COLO829 (cell line): ENCODE measurements at regions not wholly inside any gene's neighbourhood (a gene's known extent, or its start where the extent isn't known, plus 50 kb on each side); places are given as distances from the start of the nearest gene placed in this dataset.

Experiments used
- DNase-seq: peaks from one replicate; pipeline ENCODE4 v3.0.0; 2012; ENCODE audit warnings: low spot score

- no peak for DNase-seq
Observed at GRCh38 chr5:7955476-7955875, 86.5 kb downstream of the MTRR start.

DNA sequence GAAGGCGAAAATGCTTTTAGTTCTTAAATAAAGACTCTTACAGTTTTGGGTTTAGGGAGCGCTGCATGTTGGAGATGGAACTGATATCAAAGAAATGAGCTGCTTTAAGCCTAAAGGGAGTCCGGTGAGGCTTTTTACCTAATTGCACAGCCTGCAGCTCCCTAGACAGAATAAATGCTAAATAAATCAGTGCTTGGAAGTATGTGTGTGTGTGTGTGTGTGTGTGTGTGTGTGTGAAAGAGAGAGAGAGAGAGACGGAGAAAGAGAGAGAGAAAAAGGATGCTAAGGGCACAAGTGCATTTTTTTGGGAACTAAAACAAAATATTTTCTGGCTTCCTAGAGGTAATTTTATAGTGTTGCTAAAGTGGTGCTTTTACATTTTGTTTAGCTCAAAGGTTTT is 88.4 kb downstream of the MTRR start:
- DNase-seq: no peak

- no peak for DNase-seq
Observed at GRCh38 chr5:7960142-7960541, 91.2 kb downstream of the MTRR start.

- DNase-seq: no peak
Observed at GRCh38 chr5:7961540-7961939, 92.6 kb downstream of the MTRR start.

DNA sequence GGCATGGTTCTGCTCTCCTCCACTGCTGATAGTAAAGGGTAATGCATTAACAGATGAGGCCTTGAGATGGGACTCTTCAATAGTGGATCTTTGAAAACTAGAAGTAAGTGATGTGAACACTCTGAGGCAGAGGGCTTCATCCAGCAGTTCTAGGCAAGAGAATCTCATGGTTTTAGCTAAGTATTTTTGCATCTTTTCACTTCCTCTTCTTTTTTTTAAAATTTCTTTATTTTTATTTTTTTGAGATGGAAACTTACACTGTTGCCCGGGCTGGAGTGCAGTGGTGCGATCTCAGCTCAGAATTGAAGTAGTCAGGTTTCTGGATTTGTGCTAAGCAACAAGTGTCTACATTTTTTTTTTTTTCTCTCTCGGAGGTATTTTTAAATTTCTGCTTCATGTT is 101.9 kb downstream of the MTRR start:
- DNase-seq: no peak

- peak; percentile 76 for DNase-seq
Observed at GRCh38 chr5:7976411-7977190, 107.7 kb downstream of the MTRR start.

DNA sequence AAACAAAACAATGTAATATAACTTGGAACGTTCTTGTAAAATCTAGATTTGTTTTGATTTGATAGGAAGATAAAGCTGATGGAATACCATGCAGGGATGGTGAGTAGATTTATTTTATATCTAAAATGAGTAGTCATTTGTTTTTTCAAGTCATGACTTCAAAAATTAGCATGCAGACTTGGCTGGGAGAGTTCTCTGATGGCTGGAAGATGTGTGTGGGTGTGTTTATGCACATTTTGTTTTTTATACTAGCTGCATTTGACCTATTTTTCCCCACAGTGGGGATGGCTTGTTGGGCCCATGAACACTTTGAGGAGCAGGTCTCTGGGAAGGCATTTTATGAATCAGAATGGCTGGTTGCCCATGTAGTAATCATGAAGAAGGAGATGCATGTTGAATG is 109.2 kb downstream of the MTRR start:
- no peak for DNase-seq

DNA sequence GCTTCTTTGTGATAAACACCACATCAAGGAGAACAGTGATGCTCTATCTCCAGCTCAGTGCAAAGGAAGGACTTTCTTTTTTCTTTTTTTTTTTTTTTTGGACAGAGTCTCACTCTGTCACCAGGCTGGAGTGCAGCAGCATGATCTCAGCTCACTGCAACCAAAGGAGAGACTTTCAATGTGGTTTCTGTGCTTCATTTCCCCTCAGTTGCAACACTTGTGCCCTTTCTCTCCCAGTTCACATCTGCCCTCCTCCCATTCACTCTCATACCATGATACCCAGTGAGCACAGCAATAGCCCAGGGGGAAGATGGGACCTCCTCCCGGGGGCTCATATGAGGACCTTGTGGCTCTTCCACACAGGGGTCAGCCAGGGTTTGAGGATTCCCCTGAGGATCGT is 110.0 kb downstream of the MTRR start:
- no peak for DNase-seq

DNA sequence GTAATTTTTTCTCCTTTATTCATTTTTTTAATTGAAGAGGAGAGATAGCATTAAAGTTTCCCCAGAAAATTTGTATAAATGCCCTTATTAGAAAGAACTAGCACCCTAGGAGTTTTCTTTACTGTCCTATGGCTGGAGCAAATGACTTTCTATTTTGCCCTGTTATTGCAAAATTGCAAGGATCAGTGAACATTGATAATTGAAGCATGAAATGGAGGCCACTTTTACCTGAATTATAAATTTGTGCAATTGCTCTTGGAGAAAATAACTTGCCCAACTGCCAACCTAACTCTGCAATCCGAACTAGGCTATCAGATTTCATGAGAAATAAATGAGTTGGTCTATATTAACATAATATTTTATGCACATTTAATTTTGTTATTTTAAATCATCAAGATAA is 111.9 kb downstream of the MTRR start:
- DNase-seq: no peak

DNA sequence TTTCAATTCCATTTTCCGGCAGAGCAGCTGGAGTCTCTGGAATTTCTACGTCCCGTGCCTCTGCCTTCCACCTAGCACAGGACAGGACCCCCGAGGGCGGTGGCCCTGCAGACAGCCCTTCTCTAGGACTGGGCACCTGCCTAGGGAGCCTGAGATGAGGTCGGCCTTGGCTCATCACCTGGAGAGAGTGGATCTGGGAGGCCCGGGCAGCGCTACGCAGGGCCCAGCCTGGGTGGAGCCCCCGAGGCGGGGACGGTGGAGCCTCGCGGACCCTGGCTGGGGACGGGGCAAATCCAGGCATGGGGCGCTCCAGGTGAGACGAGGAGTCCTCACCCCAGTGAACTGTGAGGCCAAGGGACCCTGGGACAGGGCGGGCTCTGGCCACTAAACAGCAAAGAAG is 114.5 kb downstream of the MTRR start:
- no peak for DNase-seq

- no peak for DNase-seq
Observed at GRCh38 chr5:7991125-7991821, 122.3 kb downstream of the MTRR start.

- no peak for DNase-seq
Observed at GRCh38 chr5:7995688-7996294, 126.8 kb downstream of the MTRR start.

GRCh38 chr5:8005416-8005815 is 136.5 kb downstream of the MTRR start:
- no peak for DNase-seq

DNA sequence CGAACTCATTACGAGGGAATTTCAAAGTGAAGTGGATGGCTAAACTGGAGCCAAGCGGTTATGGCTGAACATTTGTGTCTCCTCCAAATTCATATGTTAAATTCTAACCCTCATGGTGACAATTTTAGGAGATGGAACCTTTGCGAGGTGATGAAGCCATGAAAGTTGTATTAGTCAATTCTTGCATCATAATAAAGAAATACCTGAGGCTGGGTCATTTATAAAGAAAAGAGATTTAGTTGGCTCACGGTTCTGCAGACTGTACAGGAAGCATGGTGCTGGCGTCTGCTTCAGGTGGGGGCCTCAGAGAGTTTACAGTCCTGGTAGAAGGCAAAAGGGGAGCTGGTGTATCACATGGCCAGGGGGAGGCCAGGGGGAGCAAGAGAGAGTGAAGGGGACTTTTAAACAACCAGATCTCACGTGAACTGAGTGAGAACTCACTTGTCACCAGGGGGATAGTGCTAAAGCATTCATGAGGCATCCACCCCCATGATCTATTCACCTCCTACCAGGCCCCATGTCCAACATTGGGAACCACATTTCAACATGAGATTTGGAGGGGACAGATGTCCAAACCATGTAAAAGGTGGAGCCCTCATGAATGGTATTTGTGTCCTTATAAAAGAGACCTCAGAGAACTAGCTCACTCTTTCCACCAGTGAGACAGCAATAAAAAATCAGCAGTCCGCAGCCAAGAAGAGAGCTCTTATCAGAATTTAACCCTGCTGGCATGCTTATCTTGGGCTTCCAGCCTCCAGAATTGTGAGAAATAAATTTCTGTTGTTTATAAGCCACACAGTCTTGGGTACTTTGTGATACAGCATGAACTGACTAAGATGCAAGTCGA is 143.4 kb downstream of the MTRR start:
- DNase-seq: no peak

- no peak for DNase-seq
Observed at GRCh38 chr5:8013948-8014710, 145.2 kb downstream of the MTRR start.

DNA sequence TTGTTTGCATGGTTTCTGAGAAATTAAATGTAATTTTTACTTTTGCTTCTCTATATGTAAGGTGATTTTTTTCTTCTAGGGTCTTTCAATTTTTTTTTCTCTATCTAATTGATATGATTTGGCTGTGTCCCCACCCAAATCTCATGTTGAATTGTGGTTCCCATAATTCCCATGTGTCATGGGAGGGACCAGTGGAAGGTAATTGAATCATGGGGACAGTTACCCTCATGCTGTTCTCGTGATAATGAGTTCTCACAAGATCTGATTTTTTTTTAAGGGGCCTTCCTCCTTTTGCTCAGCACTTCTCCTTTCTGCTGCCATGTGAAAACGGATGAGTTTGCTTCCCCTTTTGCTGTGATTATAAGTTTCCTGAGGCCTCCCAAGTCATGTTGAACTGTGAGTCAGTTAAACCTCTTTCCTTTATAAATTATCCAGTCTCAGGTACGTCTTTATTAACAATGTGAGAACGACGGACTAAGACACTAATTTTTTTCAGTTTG is 150.8 kb downstream of the MTRR start:
- DNase-seq: no peak

DNA sequence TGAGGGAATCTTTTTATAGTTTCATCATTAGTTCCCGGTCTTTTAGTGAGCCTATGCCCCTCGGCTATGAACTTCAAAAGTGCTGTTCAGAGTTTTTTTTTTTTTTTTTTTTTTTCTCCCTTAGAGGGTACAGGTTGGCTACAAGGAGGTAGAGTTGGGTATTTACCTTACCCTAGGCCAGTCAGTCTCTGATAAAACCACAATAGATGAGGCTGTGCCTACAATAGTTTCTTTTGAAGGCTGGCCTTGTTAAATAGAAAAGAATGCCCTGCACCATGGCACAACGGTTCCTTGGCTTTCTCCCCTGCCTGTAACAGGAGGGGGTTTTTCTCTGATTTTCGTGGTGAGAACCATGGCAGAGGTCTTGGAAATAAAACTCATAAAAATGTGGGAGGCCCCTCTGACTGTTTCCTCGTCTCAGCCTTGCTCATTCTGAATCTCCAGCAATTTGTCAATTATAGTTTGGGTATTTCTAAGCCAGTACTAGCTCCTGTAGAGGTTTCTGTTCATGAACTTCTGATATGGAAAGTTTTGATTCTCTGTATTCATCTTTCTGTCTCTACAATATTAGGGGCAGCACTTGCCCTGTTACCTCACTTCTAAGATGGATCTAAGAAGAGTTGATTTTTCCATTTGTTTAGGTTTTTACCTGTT is 152.0 kb downstream of the MTRR start:
- DNase-seq: no peak

GRCh38 chr5:8028243-8028642 is 159.3 kb downstream of the MTRR start:
- no peak for DNase-seq

DNA sequence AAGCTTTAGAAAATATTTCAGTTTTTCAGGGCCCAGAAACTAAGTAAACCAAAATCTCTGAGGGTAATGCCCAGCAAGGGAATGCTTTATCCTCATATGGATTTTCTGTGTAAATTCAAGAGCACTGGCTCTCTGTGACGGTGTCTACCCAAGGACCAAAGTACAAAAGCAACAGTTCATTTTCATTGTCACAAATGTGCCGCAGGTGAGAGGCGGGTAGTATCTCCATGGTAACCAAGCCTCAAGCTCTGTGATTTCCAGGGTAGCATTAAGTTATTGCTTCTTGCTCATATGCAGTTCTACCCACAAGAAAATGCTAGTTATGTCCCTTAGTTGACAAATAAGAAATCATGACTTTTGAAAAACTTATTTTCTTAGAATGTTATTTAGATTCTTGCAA is 164.3 kb downstream of the MTRR start:
- no peak for DNase-seq

DNA sequence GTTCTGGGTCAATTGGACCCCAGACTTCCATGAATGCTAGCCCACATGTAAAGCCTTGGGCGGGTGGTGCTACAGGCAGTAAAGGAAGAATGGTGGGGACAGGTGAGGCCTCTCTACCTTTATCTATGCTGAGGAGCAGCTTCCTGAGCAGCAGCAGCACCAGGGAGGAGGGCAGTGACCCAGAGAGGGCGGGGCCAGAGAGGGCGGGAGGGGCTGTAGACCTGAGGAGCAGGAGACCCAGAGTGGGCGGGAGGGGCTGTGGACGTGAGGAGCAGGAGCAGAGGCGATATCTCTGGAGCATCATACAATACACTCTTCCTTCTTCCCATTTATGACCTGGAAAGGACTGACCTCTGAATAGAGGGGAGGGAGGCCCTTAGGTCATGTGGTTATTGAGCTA is 165.9 kb downstream of the MTRR start:
- DNase-seq: no peak

DNA sequence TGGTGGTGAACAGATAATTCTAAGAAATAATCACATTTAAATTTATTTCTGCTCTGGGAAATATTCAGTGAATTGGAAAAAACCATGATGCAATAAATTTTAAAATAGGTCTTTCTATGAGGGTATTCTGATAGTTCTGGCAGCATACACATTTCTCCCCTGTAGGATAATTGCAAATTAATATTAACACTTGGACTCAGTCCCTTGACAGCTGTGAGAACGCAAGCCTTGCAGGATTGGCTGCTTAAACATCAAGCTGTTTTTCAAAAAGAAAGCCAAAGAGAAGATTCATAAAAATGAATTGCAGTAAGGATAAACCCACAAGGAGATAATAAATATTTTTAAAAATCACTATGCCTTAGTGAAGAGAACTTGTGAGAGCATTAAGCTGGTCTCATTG is 180.0 kb downstream of the MTRR start:
- DNase-seq: no peak
